Psoas muscle (tissue), 7 donors: ENCODE measurements at regions not wholly inside any gene's neighbourhood (a gene's known extent, or its start where the extent isn't known, plus 50 kb on each side); places are given as distances from the start of the nearest gene placed in this dataset.

Experiments used
- ATAC-seq, 4 donors: fragments of 200-7000 bp; cut with Tn5 transposase; one replicate each; pipeline ENCODE4 v1.9.1; 2020; ENCODE audit warnings: moderate library complexity in 3 of 4, mild to moderate bottlenecking in 2 of 4
- DNase-seq, 2 donors: peaks; one replicate each; pipeline ENCODE4 v3.0.0-alpha.2; 2020
- H3K27ac ChIP-seq: fragments of 200-600 bp; one replicate; pipeline ENCODE4 v1.8.0; 2022
- H3K27me3 ChIP-seq, 3 donors: fragments of 200-600 bp in 1 of 3; one replicate each; pipeline versions ENCODE4 v1.6.1 to v1.8.0; 2013 to 2022; ENCODE audit warnings: low read length in 2 of 3, mild to moderate bottlenecking in 2 of 3, moderate library complexity in 1 of 3; ENCODE audit not compliant: insufficient read depth in 3 of 3
- H3K36me3 ChIP-seq, 2 donors: fragments of 200-600 bp in 1 of 2; one replicate each; pipeline versions ENCODE4 v1.6.1 to v1.8.0; 2013 to 2022; ENCODE audit warnings: low read depth in 1 of 2, mild to moderate bottlenecking in 1 of 2, moderate library complexity in 1 of 2; ENCODE audit not compliant: insufficient read depth in 1 of 2
- H3K4me1 ChIP-seq: fragments of 200-600 bp; one replicate; pipeline ENCODE4 v1.8.0; 2022
- H3K4me3 ChIP-seq: fragments of 200-600 bp; one replicate; pipeline ENCODE4 v1.8.0; 2022; ENCODE audit warnings: mild to moderate bottlenecking
- H3K9me3 ChIP-seq: fragments of 200-600 bp; one replicate; pipeline ENCODE4 v1.8.0; 2022
- WGBS, 3 donors: extraction: QIAGEN DNeasy Blood & Tissue Kit; methylation state at CpG; one replicate each; pipeline versions ENCODE4 v1.1.6 to v1.1.7; 2013; 5-methylcytosine and 5-hydroxymethylcytosine counted together
- intact Hi-C, 2 donors: fragments of 100-400 bp; cut with DNase I; formaldehyde crosslinking; loops; one replicate each; pipeline versions ENCODE4 v1.11.0 to v1.14.2; 2022
- TF ChIP-seq, protein P1 (sequence below): fragments of 200-600 bp; IDR thresholded peaks from one replicate; pipeline ENCODE4 v1.8.0; 2022; ENCODE audit warnings: antibody characterized with exemption
- donor health status: healthy with polysubstance abuse.
- donor health status: DM: no; HTN: no; CAD: no; lungs with moderate emphysema.
- donor health status: Bipolar disorder and iron deficiency.
- donor health status: healthy.
- donor health status: DM: yes; HTN: yes; CAD: no.
- donor health status: DM: no; HTN: no; CAD: no.
- donor health status: DM: yes; HTN: yes; CAD: no.

DNA sequence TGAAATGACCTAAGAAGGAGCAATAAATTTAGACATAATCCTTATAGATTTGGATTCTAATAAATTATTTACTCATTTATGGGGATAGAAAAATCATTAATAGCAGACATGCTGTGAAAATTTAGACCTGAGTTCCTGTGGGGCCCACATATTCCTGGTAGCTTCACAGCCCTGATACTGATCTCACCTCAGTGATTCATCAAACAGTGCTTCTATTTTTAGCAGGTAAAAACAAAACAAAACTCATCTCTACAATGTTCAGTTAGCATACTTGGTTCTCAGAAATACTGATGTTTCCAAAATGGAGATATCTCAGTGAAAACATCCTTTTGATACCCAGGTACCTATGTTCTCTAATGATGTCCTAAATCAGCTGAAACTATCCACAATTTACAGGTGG, 841.1 kb upstream of the SORCS1 start:
- Histone ChIP-seq H3K36me3 (no peaks in the 10 kb centered on the region), H3K9me3 (no peaks in the 10 kb centered on the region), H3K27me3 (no peaks in the 10 kb centered on the region), H3K4me3 (no peak overlapping the region), H3K27ac (no peak overlapping the region), H3K4me1 (no peaks in the 10 kb centered on the region)
- TF ChIP-seq, protein P1, sequence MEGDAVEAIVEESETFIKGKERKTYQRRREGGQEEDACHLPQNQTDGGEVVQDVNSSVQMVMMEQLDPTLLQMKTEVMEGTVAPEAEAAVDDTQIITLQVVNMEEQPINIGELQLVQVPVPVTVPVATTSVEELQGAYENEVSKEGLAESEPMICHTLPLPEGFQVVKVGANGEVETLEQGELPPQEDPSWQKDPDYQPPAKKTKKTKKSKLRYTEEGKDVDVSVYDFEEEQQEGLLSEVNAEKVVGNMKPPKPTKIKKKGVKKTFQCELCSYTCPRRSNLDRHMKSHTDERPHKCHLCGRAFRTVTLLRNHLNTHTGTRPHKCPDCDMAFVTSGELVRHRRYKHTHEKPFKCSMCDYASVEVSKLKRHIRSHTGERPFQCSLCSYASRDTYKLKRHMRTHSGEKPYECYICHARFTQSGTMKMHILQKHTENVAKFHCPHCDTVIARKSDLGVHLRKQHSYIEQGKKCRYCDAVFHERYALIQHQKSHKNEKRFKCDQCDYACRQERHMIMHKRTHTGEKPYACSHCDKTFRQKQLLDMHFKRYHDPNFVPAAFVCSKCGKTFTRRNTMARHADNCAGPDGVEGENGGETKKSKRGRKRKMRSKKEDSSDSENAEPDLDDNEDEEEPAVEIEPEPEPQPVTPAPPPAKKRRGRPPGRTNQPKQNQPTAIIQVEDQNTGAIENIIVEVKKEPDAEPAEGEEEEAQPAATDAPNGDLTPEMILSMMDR, result no peak
- DNase-seq, result no peak
- intact Hi-C loops, result no loop called here
- ATAC-seq, result no peak

DNA sequence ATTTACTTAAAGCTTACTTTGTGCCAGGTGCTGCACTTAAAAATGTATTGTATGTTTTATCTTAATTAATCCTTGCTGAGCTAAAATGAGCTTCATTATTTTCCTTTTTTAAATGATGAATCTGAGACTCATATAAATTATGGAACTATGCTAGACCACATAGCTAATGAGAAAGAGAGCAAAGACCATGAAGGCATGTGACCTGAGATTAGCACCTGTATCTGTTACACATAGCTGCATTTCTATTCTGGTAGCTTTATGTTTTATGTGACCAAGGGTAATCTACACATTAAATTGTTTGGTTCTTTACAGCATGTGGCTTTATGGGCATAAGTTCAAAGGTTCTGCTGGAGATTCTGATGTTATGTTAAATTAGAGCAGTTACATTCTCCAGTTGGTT, 839.1 kb upstream of the SORCS1 start:
- Histone ChIP-seq H3K36me3 (no peaks in the 10 kb centered on the region), H3K4me3 (no peak overlapping the region), H3K9me3 (no peaks in the 10 kb centered on the region), H3K4me1 (no peaks in the 10 kb centered on the region), H3K27me3 (no peaks in the 10 kb centered on the region), H3K27ac (no peak overlapping the region)
- ATAC-seq, result no peak
- TF ChIP-seq, protein P1, result no peak
- intact Hi-C loops, result no loop called here
- DNase-seq, result no peak

DNA sequence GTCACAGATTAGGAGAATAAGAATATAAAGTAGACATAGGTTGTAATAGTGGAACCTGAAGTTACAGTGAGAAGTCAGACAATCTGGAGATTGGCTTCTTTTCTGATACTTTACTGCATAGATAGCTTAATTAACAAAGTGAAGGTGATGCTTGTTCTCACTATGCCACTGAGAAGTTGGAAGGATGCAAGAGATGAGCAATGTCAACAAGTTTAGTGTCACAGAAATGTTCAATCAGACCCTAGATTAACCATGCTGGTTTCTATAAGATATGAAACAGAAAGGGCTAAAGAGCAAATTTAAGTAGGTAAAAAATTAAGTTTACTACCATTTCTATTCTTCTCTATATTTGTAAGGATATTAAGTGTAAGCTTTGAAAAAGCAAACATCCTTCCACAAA, 838.6 kb upstream of the SORCS1 start:
- H3K9me3 ChIP-seq, result no peaks in the 10 kb centered on the region
- no peaks in the 10 kb centered on the region for H3K27me3 ChIP-seq
- no peak for DNase-seq
- H3K4me1 ChIP-seq, result no peaks in the 10 kb centered on the region
- no peak overlapping the region for H3K27ac ChIP-seq
- intact Hi-C loops, result no loop called here
- H3K36me3 ChIP-seq, result no peaks in the 10 kb centered on the region
- ATAC-seq, result no peak
- no peak overlapping the region for H3K4me3 ChIP-seq
- TF ChIP-seq, protein P1, result no peak

DNA sequence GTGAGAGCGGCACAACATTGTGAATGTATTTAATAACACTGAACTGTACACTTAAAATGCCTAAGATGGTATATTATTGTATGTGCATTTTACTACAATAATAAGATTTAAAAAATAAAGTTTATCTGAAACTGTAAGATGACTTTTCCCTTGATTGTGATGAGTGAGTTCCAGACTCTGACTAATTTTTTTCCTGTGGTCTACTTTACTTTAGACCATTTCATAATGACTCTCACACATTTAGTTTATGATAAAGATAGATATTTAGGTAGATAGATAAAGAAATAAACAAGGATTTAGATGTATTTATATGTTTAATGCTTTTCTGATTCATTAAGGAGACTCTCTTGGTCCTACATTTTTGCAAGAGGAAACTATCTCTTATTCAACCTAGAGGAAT, 835.9 kb upstream of the SORCS1 start:
- Histone ChIP-seq H3K9me3 (no peaks in the 10 kb centered on the region), H3K36me3 (no peaks in the 10 kb centered on the region), H3K4me3 (no peak overlapping the region), H3K27me3 (no peaks in the 10 kb centered on the region), H3K27ac (no peak overlapping the region), H3K4me1 (no peaks in the 10 kb centered on the region)
- TF ChIP-seq, protein P1, result no peak
- ATAC-seq, result no peak
- no peak for DNase-seq
- 89 to 94% (median 94%) methylated on average over 1 of the region's 1 CpG for WGBS, 3 donors
- intact Hi-C loops, result no loop called here

DNA sequence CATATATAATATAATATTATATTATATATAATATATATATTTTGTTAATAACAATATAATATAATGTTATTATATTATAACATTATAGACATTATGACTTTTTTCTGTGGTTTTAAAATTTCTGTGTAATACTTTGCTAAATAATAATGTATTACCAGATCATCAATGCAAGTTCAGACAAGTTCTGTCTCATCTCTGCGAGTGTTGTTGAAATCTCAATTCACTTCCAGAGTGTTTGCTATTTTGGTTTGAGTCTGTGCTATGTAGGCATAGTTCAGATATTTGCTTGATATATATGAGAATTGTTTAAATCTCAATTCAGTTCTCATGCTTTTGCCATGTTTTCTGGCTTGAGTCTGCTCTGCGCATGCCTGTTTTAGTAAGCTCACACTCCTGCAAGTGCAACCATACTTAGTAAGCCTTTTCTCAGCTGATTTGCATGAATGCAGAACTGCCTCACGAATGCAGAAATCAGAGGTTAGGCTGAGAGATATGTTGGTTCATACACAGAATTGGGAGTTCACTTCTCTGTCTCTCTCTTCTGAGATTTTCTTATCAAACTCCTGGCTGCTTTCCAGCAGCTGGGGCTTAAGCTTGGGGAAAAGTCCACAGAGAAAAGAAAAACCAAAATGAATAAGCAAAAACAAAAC, 830.2 kb upstream of the SORCS1 start:
- intact Hi-C loops, result no loop called here
- 69 to 79% (median 71%) methylated on average over 3 of the region's 3 CpGs for WGBS, 3 donors
- no peak overlapping the region for H3K27ac ChIP-seq
- no peaks in the 10 kb centered on the region for H3K4me1 ChIP-seq
- no peaks in the 10 kb centered on the region for H3K36me3 ChIP-seq
- TF ChIP-seq, protein P1, result no peak
- no peak overlapping the region for H3K4me3 ChIP-seq
- ATAC-seq (no peak), DNase-seq (no peak)
- H3K27me3 ChIP-seq, result no peaks in the 10 kb centered on the region
- no peaks in the 10 kb centered on the region for H3K9me3 ChIP-seq
